ENCODE measurements at regions not wholly inside any gene's neighbourhood (a gene's known extent, or its start where the extent isn't known, plus 50 kb on each side); places are given as distances from the start of the nearest gene placed in this dataset.

GRCh38 chr2:107545851-107546250 lies 280.8 kb upstream of the RGPD4 start:
- TF ChIP-seq TCF7 (IDR thresholded peaks at IDR 0.05; ENCODE audit: borderline replicate concordance) (no peak), HCFC1 (IDR thresholded peaks at IDR 0.05; ENCODE audit: low read depth, low read length) (no peak), FOXM1 (IDR thresholded peaks at IDR 0.05; ENCODE audit: low read depth) (no peak), FOXM1 (CRISPR knock-in tag; IDR thresholded peaks at IDR 0.05; ENCODE audit: low read depth) (no peak), CTCF (IDR thresholded peaks at IDR 0.05 in 2 of 3, conservative IDR thresholded peaks at IDR 0.05 in 1 of 3; ENCODE audit: insufficient read depth in 2 of 3, low read depth in 1 of 3, low read length in 3 of 3) (no peak), ZNF121 (CRISPR knock-in tag; conservative IDR thresholded peaks at IDR 0.05) (no peak), POLR2A (conservative IDR thresholded peaks at IDR 0.05) (no peak), TGIF2 (CRISPR knock-in tag; IDR thresholded peaks at IDR 0.05) (no peak)

Measured in K562 (cell line).